Left hindlimb (tissue), 1 donor: ENCODE measurements at regions not wholly inside any gene's neighbourhood (a gene's known extent, or its start where the extent isn't known, plus 50 kb on each side); places are given as distances from the start of the nearest gene placed in this dataset.

Source experiments
- DNase-seq: peaks from one replicate; pipeline ENCODE4 v3.0.0-alpha.2; 2018

DNA sequence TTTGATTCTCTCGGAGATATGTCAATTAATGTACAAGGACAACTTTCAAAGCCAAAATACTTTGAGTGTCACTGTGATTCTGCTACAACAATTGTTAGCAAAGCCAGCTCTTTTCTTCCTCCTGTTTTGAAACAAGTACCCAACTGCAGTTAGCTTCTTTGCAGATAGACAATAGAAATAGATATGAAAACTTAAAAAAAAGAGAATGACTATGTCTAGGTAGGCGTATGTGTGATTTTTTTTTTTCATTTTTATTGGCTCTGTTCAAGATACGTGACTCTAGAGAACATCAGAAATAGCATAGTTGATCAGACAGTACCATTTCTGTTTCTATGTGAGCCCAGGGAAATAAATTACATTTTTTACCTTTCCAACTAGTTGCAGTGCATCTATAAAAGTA, 142.9 kb upstream of the CNTN4 start:
- DNase-seq = no peak

- no peak for DNase-seq
These were observed 138.2 kb upstream of the CNTN4 start for GRCh38 chr3:1960506-1960905.

DNA sequence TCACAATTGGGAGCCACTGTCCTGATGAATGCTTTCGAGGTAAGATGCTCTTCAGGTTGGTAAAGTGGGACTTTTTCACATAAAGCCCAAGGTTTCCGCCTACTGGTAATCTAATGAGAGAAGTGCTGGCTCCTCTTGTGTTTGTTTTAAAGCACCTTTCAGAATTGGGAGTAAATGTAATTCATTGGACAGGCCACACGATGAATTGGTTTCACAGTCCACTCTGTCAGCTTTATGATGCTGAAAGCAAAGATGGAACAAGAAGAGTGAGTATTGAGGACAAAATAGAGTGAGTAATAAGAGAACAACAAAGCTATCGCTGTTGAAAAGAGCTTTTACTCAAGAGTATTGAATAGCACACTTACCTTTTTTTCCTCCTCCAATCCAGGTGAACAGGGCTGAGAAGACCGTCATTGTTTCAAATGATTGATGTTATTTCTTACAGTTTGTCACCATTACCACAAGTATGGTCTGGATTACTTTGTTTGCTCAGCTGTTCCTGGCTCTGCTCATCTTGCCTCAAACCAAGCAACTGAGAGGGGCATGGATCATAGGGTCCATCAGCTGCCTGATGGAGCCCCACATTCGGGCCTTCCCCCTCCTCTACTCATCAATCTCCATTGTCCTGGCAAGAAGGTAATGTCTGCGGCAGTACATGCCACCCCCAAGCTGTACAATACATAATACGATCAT, 136.1 kb upstream of the CNTN4 start:
- no peak for DNase-seq

GRCh38 chr3:1963896-1964295, 134.8 kb upstream of the CNTN4 start:
- no peak for DNase-seq

- no peak for DNase-seq
These were observed 131.1 kb upstream of the CNTN4 start for GRCh38 chr3:1967525-1967924.

- no peak for DNase-seq
These were observed 129.4 kb upstream of the CNTN4 start for GRCh38 chr3:1969281-1969680.

- DNase-seq = no peak
These were observed 126.9 kb upstream of the CNTN4 start for GRCh38 chr3:1971780-1972179.

- DNase-seq = no peak
These were observed 118.6 kb upstream of the CNTN4 start for GRCh38 chr3:1979961-1980615.

DNA sequence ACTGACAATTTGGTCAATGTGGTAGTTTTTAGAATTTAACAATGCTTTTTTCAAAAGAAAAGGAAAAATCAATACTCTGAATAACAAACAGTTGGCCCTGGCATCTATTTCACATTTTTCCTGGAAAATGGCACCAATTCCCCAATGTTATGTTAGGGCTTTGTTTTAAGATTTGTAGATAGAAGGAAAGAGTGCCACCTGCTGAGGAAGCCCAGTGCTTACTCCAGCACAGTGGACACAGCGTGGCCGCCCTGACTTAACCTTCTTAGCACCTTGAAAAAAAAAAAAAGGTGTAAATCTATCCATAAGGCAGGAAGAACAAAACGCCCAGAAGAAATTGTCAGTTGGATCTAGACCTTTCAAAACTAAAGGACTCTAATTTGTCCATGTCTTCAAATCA, 110.7 kb upstream of the CNTN4 start:
- no peak for DNase-seq

- no peak for DNase-seq
These were observed 99.9 kb upstream of the CNTN4 start for GRCh38 chr3:1998739-1999138.

GRCh38 chr3:2001306-2002108, 97.2 kb upstream of the CNTN4 start:
- DNase-seq = no peak

GRCh38 chr3:2023959-2024358, 74.7 kb upstream of the CNTN4 start:
- DNase-seq = no peak

- no peak for DNase-seq
These were observed 74.0 kb upstream of the CNTN4 start for GRCh38 chr3:2024713-2025112.

- no peak for DNase-seq
These were observed 69.1 kb upstream of the CNTN4 start for GRCh38 chr3:2029559-2029958.

DNA sequence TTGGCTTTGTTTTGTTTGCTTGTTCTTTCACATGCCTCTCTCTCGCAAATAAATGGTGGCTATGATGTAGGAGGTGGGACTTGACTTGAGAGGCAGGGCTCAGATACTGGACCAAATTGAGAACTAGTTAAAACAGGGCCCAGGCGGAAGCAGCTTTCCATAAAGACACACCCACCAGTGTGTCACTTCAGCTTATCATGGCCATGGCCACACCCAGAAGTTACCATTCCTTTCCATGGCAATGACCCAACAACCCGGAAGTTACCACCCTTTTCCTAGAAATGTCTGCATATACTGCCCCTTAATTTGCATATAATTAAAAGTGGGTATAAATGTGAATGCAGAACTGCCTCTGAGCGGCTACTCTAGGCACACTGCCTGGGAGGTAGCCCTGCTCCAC, 62.6 kb upstream of the CNTN4 start:
- DNase-seq = no peak

- no peak for DNase-seq
These were observed 56.7 kb upstream of the CNTN4 start for GRCh38 chr3:2041931-2042330.
